SU-DHL-6 (cell line): ENCODE measurements at regions not wholly inside any gene's neighbourhood (a gene's known extent, or its start where the extent isn't known, plus 50 kb on each side); places are given as distances from the start of the nearest gene placed in this dataset.

Source experiments
- H2AFZ ChIP-seq: fragments of 200-600 bp; sonication (generic); 2 replicates; pipeline ENCODE4 v1.6.1; 2014; ENCODE audit warnings: low read depth, mild to moderate bottlenecking, moderate library complexity, mixed read lengths, antibody characterized with exemption, low read length; ENCODE audit not compliant: severe bottlenecking
- H3F3A ChIP-seq: fragments of 200-600 bp; shearing (Covaris generic); 2 replicates; pipeline ENCODE4 v1.6.0; 2016; ENCODE audit warnings: antibody characterized with exemption, mild to moderate bottlenecking; ENCODE audit not compliant: insufficient read depth
- H3K27ac ChIP-seq: fragments of 200-600 bp; sonication (generic); 2 replicates; pipeline ENCODE4 v1.5.1; 2016; ENCODE audit warnings: low read depth, mild to moderate bottlenecking, low read length, moderate library complexity, mixed read lengths
- H3K27me3 ChIP-seq: fragments of 200-600 bp; sonication (generic), shearing (Covaris generic); 2 replicates; pipeline ENCODE4 v1.6.0; 2014; ENCODE audit warnings: mild to moderate bottlenecking, low read length
- H3K36me3 ChIP-seq: fragments of 200-600 bp; sonication (generic); 2 replicates; pipeline ENCODE4 v1.6.1; 2014; ENCODE audit warnings: mild to moderate bottlenecking, low read length, mixed read lengths
- H3K4me2 ChIP-seq: fragments of 300-600, 200-600 bp; shearing (Covaris generic), sonication (generic); 2 replicates; pipeline ENCODE4 v1.6.0; 2014; ENCODE audit warnings: low read length, low read depth, mild to moderate bottlenecking; ENCODE audit not compliant: poor library complexity, severe bottlenecking
- H3K4me3 ChIP-seq: fragments of 200-600 bp; sonication (generic); 2 replicates; pipeline ENCODE4 v1.5.1; 2014; ENCODE audit warnings: antibody characterized with exemption, low read length, mild to moderate bottlenecking, mixed read lengths; ENCODE audit not compliant: insufficient read depth, poor library complexity, severe bottlenecking
- H3K79me2 ChIP-seq: fragments of 200-600 bp; sonication (generic); 2 replicates; pipeline ENCODE4 v1.6.1; 2014; ENCODE audit warnings: mild to moderate bottlenecking, low read length, moderate library complexity; ENCODE audit not compliant: insufficient read depth
- H3K9ac ChIP-seq: fragments of 200-600 bp; sonication (generic); 2 replicates; pipeline ENCODE4 v1.7.0; 2014; ENCODE audit warnings: mild to moderate bottlenecking, low read length
- H3K9me2 ChIP-seq: fragments of 200-600 bp; sonication (generic); replicated peaks from 2 replicates; pipeline ENCODE4 v1.6.1; 2014; ENCODE audit warnings: low read length; ENCODE audit not compliant: insufficient read depth
- H3K9me3 ChIP-seq: fragments of 200-600 bp; sonication (generic); 2 replicates; pipeline ENCODE4 v1.6.1; 2014; ENCODE audit warnings: low read length, mixed read lengths; ENCODE audit not compliant: insufficient read depth
- H4K20me1 ChIP-seq: fragments of 200-600 bp; sonication (generic); 2 replicates; pipeline ENCODE4 v1.6.1; 2014; ENCODE audit warnings: low read depth, mild to moderate bottlenecking, antibody characterized with exemption, low read length, moderate library complexity, mixed read lengths
- EZH2phosphoT487 ChIP-seq: fragments of 200-600 bp; sonication (generic), shearing (Covaris generic); conservative IDR thresholded peaks from 2 replicates; pipeline ENCODE4 v1.6.1; 2018; ENCODE audit warnings: mild to moderate bottlenecking, antibody characterized with exemption, low read length, moderate library complexity, mixed read lengths
- TF ChIP-seq, protein P1 (sequence below): fragments of 200-600 bp; sonication (generic); IDR thresholded peaks from one replicate; pipeline ENCODE4 v1.5.1; 2017; ENCODE audit warnings: antibody characterized with exemption, mild to moderate bottlenecking, low read length, moderate library complexity; ENCODE audit not compliant: insufficient read depth, poor library complexity, severe bottlenecking

GRCh38 chr5:103764403-103764802 lies 201.8 kb upstream of the NUDT12 start:
- no peaks in the 10 kb centered on the region for H3K27me3 ChIP-seq
- no peaks in the 10 kb centered on the region for H3K79me2 ChIP-seq
- H2AFZ ChIP-seq = no peak overlapping the region
- H4K20me1 ChIP-seq = no peaks in the 10 kb centered on the region
- TF ChIP-seq, protein P1, sequence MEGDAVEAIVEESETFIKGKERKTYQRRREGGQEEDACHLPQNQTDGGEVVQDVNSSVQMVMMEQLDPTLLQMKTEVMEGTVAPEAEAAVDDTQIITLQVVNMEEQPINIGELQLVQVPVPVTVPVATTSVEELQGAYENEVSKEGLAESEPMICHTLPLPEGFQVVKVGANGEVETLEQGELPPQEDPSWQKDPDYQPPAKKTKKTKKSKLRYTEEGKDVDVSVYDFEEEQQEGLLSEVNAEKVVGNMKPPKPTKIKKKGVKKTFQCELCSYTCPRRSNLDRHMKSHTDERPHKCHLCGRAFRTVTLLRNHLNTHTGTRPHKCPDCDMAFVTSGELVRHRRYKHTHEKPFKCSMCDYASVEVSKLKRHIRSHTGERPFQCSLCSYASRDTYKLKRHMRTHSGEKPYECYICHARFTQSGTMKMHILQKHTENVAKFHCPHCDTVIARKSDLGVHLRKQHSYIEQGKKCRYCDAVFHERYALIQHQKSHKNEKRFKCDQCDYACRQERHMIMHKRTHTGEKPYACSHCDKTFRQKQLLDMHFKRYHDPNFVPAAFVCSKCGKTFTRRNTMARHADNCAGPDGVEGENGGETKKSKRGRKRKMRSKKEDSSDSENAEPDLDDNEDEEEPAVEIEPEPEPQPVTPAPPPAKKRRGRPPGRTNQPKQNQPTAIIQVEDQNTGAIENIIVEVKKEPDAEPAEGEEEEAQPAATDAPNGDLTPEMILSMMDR = no peak
- TF ChIP-seq EZH2phosphoT487 = no peak
- no peak overlapping the region for H3K4me3 ChIP-seq
- H3K9ac ChIP-seq = no peak overlapping the region
- H3K9me3 ChIP-seq = no peaks in the 10 kb centered on the region
- H3K9me2 ChIP-seq = no peaks in the 10 kb centered on the region
- H3K27ac ChIP-seq = no peak overlapping the region
- H3K4me2 ChIP-seq = no peak overlapping the region
- no peaks in the 10 kb centered on the region for H3F3A ChIP-seq
- no peaks in the 10 kb centered on the region for H3K36me3 ChIP-seq

DNA sequence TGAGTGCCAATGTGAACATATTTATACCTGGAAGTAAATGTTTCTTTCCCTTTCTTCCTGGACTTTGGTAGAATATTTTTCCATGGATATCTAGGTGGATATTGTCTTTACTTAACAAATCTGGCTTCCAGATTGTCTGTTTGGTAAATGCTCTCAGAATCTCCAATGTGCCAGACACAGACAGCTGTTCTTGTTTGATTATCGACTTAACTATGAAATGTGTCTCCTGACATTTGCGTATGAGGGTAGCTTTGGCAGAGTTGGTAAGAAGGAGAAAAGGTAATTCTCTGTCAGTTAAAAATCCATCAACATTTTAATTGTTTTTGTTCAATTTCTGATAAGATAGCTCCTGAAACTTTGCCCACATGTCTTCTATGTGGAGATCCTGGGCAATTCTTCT lies 196.4 kb upstream of the NUDT12 start:
- Histone ChIP-seq H3K9ac (no peak overlapping the region), H3K27ac (no peak overlapping the region), H4K20me1 (no peaks in the 10 kb centered on the region), H3K9me3 (no peaks in the 10 kb centered on the region), H3F3A (no peaks in the 10 kb centered on the region), H3K27me3 (no peaks in the 10 kb centered on the region), H3K4me2 (no peak overlapping the region), H2AFZ (no peak overlapping the region), H3K9me2 (no peaks in the 10 kb centered on the region), H3K36me3 (no peaks in the 10 kb centered on the region), H3K4me3 (no peak overlapping the region), H3K79me2 (no peaks in the 10 kb centered on the region)
- no peak for TF ChIP-seq EZH2phosphoT487
- TF ChIP-seq, protein P1 = no peak

DNA sequence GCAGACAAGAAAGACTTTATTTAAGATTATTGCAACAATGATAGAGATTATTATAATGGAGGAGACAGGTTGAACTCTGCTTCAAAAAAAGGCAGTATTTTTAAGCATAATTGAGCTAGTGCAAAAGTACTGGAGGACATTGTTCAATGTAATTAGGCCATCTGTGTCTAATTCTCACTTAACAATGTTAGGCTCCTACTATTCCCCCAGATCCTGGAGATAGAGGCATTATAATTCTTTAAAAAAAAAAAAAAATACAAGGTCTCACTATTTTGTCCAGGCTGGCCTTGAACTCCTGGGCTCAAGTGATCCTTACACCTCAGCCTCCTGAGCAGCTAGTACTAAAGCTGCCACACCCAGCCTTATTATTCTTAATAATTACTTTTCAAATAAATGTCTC lies 193.4 kb upstream of the NUDT12 start:
- Histone ChIP-seq H3K36me3 (no peaks in the 10 kb centered on the region), H3K4me3 (no peak overlapping the region), H3K27me3 (no peaks in the 10 kb centered on the region), H3K4me2 (no peak overlapping the region), H2AFZ (no peak overlapping the region), H4K20me1 (no peaks in the 10 kb centered on the region), H3K9me2 (no peaks in the 10 kb centered on the region), H3K27ac (no peak overlapping the region), H3F3A (no peaks in the 10 kb centered on the region), H3K79me2 (no peaks in the 10 kb centered on the region), H3K9me3 (no peaks in the 10 kb centered on the region), H3K9ac (no peak overlapping the region)
- TF ChIP-seq EZH2phosphoT487 = no peak
- TF ChIP-seq, protein P1 = no peak
